ENCODE measurements at regions not wholly inside any gene's neighbourhood (a gene's known extent, or its start where the extent isn't known, plus 50 kb on each side); places are given as distances from the start of the nearest gene placed in this dataset.
"Not testable (repeated sequence)": the region's sequence is repeated elsewhere in the genome, so short reads cannot be mapped to it uniquely, and the experiment has no call there.

- DNase-seq (ENCODE audit: low spot score): no peak
These were observed 377.9 kb downstream of the PSAT1 start for GRCh38 chr9:78674874-78675273.

GRCh38 chr9:78676009-78676408 is 379.1 kb downstream of the PSAT1 start:
- no peak for DNase-seq (ENCODE audit: low spot score)

GRCh38 chr9:78676623-78677022 is 379.7 kb downstream of the PSAT1 start:
- no peak for DNase-seq (ENCODE audit: low spot score)

DNA sequence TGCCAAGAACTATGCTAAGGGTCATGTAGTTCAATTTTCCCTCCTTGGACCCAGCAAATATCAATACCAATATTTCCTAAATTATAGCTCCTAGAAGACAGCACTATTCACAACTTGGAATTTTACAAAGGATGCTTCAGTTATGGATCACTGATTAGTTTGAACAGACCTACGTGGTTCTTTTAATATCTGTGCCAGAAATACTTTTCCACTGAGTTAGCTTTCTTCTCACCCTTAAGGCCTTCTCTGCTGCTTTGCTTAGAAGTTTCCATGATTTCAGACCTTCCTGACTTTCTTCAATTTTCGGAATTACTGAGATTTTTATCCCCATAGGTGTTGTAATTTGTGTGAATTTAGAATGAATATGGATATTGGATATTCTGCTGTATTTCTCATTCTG is 380.4 kb downstream of the PSAT1 start:
- no peak for DNase-seq (ENCODE audit: low spot score)

GRCh38 chr9:78678877-78679276 is 382.0 kb downstream of the PSAT1 start:
- no peak for DNase-seq (ENCODE audit: low spot score)

DNA sequence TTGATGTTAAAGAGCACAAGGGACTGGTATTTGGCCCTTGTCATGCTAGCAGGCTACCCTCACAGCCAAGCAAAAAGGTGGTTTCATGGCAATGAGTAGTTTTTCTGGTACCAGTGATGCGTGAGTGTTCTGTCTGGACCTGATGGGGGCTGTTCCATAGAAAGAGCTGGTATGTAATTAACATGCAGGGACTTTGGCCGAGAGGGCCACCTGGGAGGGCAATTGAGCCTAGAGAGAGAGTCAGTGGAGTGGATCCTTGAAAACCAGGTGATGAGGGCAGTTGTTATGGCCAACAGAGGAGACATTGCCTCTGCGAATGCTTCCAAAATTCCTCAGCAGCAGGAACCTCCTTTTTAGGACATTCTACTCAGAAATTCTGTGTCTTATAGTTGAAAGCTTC is 383.3 kb downstream of the PSAT1 start:
- DNase-seq (ENCODE audit: low spot score): no peak

DNA sequence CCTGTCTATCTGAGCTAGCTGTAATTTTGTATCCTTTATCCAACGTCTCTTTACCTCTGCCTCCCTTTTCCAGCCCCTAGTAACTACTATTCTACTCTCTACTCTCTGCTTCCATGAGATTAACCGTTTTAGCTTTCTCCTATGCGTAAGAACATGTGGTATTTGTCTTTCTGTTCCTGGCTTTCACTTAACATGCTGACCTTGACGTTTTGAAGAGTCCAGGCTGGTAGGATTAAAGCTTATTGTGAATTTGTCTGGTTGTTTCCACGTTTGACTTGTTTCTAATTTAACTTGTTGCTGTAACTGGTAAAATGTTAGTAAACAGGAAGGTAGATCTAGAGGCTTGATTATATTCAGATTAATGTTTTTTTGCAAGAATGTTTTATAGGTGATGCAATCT is 385.3 kb downstream of the PSAT1 start:
- DNase-seq (ENCODE audit: low spot score): no peak

GRCh38 chr9:78685471-78685870 is 388.5 kb downstream of the PSAT1 start:
- no peak for DNase-seq (ENCODE audit: low spot score)

DNA sequence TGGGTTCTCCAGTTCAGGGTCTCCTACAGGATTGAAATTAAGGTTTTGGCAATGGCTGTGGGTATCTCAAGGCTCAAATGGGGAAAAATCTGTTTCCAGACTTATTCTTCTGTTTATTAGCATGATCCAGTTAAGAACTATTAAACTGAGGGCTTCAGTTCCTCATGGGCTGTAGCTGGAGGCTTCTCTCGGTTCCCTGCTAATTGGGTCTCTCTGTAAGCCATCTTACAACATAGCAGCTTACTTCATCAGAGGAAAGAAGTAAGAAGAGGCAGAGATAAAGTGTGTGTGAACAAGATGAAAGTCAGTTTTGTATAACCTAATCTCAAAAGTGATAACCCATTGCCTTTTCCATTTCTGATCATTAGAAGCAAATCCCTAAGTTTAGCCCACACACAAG is 391.9 kb downstream of the PSAT1 start:
- DNase-seq (ENCODE audit: low spot score): no peak

DNA sequence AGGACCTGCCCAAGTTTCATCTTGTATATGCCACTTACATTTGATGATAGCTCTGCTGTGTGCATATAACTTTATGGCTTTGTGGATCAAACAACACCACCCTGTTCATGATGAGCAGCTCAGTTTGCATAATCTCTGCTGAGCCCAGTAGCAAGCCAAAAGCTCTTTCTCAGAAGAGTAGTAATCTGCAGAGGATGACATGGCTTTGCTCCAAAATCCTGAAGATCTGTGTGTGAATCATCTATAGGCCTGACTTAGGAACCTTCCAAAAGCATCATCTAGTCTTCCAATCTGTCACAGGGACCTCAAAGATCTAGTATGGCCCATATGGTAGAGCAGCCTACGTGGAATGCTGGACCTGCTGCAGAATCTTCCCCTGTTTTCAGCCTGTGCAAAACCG is 394.6 kb downstream of the PSAT1 start:
- DNase-seq (ENCODE audit: low spot score): no peak

- DNase-seq (ENCODE audit: low spot score): no peak
These were observed 395.9 kb downstream of the PSAT1 start for GRCh38 chr9:78692871-78693270.

- DNase-seq (ENCODE audit: low spot score): no peak
These were observed 398.0 kb downstream of the PSAT1 start for GRCh38 chr9:78694974-78695373.

GRCh38 chr9:78695519-78695918 is 398.6 kb downstream of the PSAT1 start:
- DNase-seq (ENCODE audit: low spot score): no peak

DNA sequence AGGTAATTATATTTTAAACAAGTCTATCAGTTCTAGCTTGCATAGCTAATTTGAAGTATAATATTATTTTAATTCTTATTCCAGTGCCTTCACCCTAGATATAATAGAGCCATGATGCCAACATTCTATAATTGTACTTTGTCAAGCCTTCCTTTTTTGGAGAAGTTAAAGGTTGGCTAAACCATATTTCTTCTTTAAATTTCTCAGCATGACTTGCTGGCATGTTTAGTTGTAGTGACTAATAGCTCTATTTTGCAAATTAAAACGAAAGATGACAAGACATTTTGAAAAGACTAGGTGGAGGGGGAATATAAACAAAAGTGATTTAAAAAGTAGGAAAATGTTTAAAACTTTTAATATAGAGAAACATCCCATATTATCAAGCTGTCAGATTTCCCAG is 400.7 kb downstream of the PSAT1 start:
- DNase-seq (ENCODE audit: low spot score): no peak

DNA sequence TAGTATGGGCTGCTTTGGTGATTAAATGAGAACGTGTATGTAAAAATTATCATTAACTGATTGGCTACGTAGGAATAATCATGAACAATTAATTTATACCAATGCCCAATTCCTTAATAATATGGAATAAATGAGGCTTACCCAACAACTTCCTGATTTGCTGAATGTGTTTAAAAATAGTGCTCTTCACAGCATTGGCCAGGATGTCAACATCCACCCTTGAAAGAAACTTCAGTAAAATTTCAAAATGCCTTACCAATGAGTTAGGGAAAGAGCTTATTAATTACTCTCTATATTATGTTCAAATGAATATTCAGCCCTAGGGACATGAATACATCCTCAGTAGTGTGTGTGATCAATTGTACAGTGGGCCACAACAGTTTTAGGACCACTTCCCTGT is 401.4 kb downstream of the PSAT1 start:
- DNase-seq (ENCODE audit: low spot score): no peak

DNA sequence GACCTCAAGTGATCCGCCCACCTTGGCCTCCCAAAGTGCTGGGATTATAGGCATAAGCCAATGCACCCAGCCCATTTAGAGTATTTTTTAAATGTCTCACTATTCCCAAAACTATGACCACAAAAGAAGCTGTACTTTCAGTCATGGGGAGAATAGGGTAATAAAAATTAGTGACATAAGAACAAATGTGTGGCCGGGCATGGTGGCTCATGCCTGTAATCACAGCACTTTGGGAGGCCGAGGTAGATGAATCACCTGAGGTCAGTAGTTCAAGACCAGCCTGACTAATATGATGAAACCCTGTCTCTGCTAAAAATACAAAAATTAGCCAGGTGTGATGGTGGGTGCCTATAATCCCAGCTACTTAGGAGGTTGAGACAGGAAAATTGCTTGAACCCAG is 402.3 kb downstream of the PSAT1 start:
- not testable (repeated sequence) for DNase-seq (ENCODE audit: low spot score)

- DNase-seq (ENCODE audit: low spot score): not testable (repeated sequence)
These were observed 407.2 kb downstream of the PSAT1 start for GRCh38 chr9:78704153-78704552.

GRCh38 chr9:78707080-78707479 is 410.2 kb downstream of the PSAT1 start:
- DNase-seq (ENCODE audit: low spot score): no peak

- DNase-seq (ENCODE audit: low spot score): no peak
These were observed 410.6 kb downstream of the PSAT1 start for GRCh38 chr9:78707481-78707991.

DNA sequence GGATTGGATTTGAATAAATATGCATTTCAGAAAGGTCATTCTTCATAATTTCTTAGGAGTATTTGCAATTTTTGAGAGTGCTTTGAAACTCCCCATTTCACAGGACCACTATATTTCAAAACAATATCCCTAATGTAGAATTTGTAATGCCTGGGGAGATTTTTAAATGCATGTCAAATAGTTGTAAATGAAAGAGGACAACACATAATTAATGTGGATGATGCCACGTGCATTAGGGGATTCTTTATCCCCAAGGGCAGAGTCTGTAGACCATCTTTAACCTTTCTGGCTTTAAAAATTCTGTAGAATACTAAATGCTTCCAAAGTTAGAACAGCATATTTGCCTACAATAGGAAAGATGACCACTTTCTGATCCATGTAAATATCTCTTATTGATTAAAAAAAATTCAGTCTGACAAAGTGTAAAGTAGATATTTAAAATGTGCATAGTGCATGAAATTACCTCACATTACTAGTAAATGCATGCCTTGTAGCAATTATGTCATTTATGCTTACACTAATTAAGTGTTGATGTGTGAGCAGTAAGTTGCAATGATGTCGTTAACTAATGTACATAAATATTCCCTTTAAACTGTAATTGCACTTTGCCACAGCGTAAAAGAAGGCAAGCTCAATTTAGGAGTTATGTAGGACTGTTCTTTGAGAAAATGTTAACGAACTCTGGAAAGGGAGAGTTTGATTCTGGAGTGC is 416.1 kb downstream of the PSAT1 start:
- DNase-seq (ENCODE audit: low spot score): no peak

DNA sequence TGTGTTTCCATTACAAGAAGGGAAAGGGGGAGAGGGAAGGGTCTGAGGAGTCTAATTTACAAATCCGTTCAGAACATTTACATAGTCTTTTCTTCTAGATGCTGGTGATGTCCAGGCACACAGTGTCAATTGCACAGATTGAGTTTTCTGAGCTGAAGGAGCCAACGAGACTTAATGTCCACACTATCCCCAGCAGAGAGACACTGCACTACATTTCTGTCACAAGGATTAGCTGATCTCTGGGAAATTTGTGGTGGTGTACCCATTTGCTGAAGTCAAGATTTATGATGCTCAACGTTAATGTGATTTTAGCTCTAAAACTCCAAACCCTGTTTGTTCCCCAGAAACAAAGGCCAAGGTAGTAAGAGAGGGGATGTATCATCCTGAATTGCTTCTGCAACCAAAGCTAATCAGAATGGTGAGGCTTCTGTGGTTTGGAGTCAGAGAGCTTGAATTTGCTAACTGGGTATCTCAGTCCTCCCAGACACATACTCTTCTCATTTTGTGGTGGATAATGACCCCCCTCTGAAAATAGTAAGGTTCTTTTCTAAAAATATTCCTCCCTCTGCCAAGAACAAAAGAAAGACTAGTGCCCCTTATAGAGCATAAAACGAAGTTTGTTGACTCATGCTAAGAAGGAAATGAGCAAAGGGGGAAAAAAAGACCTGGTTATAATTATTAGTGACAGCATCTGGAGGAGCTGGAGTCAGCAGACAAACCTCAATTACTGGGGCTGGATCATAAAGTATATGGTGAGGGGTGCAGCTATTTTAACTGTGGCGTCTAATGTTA is 416.9 kb downstream of the PSAT1 start:
- no peak for DNase-seq (ENCODE audit: low spot score)

DNA sequence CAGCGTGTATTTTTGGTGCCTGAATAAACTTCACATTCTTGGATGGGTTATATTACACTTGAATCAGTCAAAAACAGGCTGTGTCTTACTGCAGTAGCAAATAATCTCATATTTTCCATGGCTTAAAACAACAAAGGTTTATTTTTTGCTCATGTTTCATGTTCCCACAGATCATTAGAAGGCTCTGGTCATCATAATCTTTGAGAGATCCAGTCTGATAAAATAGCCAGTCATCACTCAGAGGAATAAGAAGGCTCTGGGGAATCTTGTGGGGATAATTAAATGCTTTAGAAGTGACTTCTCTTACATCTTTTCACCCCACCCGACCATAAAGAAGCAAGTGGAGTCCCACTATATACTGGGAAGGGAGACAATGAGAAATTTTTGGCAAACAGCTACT is 417.7 kb downstream of the PSAT1 start:
- no peak for DNase-seq (ENCODE audit: low spot score)

DNA sequence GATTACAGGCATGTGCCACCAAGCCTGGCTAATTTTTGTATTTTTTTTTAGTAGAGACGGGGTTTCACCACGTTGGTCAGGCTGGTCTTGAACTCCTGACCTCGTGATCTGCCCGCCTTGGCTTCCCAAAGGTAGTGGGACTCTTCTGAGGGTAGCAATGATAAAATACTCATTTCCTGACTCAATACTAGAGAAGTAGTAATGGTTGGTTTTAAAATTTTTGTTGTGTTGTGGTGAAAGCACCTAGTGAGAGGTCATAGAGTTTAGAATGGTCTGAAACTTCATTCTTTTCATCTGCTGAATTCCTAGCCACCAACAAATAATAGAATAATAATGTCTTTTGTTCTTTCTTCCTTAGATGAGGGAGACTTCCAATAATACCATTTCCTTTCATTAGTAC is 422.1 kb downstream of the PSAT1 start:
- not testable (repeated sequence) for DNase-seq (ENCODE audit: low spot score)

GRCh38 chr9:78724896-78725295 is 428.0 kb downstream of the PSAT1 start:
- no peak for DNase-seq (ENCODE audit: low spot score)
